ENCODE measurements at regions not wholly inside any gene's neighbourhood (a gene's known extent, or its start where the extent isn't known, plus 50 kb on each side); places are given as distances from the start of the nearest gene placed in this dataset.

DNA sequence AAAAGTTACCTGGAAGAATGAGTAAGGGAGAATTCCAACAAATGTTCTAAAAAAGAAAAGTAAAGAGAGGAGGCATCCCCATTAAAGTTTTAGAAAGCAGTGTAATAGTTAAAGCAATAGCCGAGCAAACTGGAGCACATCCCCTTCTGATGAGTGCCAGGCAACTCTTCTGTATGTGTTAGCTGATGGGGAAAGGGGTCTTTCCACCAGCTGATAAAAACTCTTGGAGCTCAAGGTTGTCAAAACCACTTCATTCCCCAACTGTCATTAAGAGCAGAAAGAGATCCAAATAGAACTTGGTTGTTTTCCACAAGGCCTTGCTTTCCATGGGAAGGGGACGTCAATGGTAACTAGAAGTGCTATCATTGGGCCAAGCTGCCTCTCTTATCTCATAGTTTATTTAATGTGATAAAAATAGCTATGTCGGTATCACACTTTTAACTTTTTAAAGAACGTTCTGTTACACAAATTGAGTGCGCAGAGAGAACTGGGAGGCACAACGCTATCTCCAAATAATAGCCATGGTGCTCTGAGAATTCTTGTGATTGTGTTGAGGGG is 116.9 kb downstream of the POLR2M start:
- no peak for DNase-seq (ENCODE audit: low spot score)
- Histone ChIP-seq H3K4me1 (no peaks in the 10 kb centered on the region), H3K9me3 (no peaks in the 10 kb centered on the region), H3K36me3 (no peaks in the 10 kb centered on the region), H3K27me3 (no peaks in the 10 kb centered on the region), H3K27ac (peak overlapping the region; percentile 17 to 52), H3K4me3 (no peak overlapping the region)
- TF ChIP-seq, protein P1, sequence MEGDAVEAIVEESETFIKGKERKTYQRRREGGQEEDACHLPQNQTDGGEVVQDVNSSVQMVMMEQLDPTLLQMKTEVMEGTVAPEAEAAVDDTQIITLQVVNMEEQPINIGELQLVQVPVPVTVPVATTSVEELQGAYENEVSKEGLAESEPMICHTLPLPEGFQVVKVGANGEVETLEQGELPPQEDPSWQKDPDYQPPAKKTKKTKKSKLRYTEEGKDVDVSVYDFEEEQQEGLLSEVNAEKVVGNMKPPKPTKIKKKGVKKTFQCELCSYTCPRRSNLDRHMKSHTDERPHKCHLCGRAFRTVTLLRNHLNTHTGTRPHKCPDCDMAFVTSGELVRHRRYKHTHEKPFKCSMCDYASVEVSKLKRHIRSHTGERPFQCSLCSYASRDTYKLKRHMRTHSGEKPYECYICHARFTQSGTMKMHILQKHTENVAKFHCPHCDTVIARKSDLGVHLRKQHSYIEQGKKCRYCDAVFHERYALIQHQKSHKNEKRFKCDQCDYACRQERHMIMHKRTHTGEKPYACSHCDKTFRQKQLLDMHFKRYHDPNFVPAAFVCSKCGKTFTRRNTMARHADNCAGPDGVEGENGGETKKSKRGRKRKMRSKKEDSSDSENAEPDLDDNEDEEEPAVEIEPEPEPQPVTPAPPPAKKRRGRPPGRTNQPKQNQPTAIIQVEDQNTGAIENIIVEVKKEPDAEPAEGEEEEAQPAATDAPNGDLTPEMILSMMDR (IDR thresholded peaks at IDR 0.05): no peak

DNA sequence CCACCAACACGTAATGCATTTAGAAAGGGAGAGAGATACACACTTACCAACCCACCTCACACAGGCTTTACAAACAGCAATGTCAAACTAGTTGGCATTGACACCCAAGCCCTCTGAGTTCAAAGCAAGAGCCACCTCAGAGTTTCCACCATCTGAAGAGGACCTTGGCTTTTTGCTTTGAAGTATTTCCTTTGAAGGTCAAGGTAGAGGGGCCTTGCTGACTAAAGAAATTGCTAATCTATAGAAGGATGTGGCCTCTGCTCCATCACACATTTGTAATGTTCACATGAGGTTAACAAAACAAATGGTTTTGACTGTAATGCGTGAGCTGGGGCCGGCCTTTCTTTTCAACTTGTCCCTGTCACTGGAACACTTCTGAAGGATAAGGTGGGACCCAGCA is 117.7 kb downstream of the POLR2M start:
- DNase-seq (ENCODE audit: low spot score): no peak
- peak overlapping the region; percentile 17 to 52 for H3K27ac ChIP-seq
- TF ChIP-seq, protein P1 (IDR thresholded peaks at IDR 0.05): no peak
- H3K4me3 ChIP-seq: no peak overlapping the region
- no peaks in the 10 kb centered on the region for H3K36me3 ChIP-seq
- H3K4me1 ChIP-seq: no peaks in the 10 kb centered on the region
- no peaks in the 10 kb centered on the region for H3K9me3 ChIP-seq
- H3K27me3 ChIP-seq: no peaks in the 10 kb centered on the region

DNA sequence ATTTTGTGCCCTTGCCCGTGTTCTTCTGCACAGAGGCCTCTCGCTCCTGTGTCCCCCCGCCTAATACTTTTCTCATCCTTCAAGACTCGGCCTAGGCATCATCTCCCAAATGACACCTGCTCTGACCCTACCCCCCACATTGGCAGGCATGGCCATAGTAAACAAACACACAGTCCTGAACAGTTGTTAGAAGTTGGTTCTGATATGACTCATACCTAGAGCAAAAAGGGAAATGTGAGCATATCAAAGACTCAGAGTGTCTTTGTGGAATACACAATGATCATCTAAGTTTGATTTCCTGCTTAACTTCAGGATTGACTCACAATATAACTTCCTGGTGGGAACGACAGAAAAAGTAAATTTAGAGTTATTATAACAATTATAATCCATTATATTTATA is 120.5 kb downstream of the POLR2M start:
- no peaks in the 10 kb centered on the region for H3K4me1 ChIP-seq
- H3K9me3 ChIP-seq: no peaks in the 10 kb centered on the region
- TF ChIP-seq, protein P1 (IDR thresholded peaks at IDR 0.05): no peak
- no peaks in the 10 kb centered on the region for H3K27me3 ChIP-seq
- H3K4me3 ChIP-seq: no peak overlapping the region
- no peak overlapping the region for H3K27ac ChIP-seq
- no peak for DNase-seq (ENCODE audit: low spot score)
- H3K36me3 ChIP-seq: no peaks in the 10 kb centered on the region

DNA sequence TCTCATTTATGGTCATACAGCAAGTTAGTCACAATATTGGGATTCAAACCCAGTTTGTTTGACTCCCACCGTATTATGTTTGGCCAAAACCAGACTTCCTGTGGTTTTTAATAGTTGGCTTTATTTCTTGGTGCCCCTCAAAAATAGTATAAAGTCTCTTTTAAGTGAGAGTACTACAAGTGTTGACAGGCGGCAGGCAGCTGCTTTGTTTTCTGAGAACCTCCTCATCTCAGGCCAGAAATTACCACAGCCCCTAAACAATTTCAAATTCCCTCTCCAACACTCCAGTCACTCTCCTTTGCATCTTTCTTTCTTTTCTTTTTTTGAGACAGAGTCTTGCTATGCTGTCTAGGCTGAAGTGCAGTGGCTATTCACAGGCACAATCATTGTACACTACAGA is 121.5 kb downstream of the POLR2M start:
- Histone ChIP-seq H3K36me3 (no peaks in the 10 kb centered on the region), H3K27ac (no peak overlapping the region), H3K27me3 (no peaks in the 10 kb centered on the region), H3K9me3 (no peaks in the 10 kb centered on the region), H3K4me1 (no peaks in the 10 kb centered on the region), H3K4me3 (no peak overlapping the region)
- DNase-seq (ENCODE audit: low spot score): no peak
- TF ChIP-seq, protein P1 (IDR thresholded peaks at IDR 0.05): no peak

DNA sequence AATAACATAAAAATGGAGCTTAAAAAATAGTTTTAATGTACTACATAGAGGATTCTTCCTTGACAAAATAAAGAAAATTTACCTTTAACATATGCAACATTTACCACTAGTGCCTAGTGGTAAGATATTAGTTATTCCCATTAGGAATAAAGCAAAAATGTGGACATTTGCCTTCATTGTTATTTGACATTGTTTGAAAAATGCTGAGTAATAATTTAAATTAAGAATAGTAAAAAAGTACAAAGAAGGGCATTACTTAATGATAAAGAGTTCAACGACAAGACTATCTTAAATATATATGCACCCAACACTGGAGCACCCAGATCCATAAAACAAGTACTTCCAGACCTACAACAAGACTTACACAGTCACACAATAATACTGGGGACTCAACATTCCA is 125.7 kb downstream of the POLR2M start:
- Histone ChIP-seq H3K36me3 (no peaks in the 10 kb centered on the region), H3K4me3 (no peak overlapping the region), H3K27me3 (no peaks in the 10 kb centered on the region), H3K9me3 (no peaks in the 10 kb centered on the region), H3K4me1 (no peaks in the 10 kb centered on the region), H3K27ac (no peak overlapping the region)
- DNase-seq (ENCODE audit: low spot score): no peak
- TF ChIP-seq, protein P1 (IDR thresholded peaks at IDR 0.05): no peak

DNA sequence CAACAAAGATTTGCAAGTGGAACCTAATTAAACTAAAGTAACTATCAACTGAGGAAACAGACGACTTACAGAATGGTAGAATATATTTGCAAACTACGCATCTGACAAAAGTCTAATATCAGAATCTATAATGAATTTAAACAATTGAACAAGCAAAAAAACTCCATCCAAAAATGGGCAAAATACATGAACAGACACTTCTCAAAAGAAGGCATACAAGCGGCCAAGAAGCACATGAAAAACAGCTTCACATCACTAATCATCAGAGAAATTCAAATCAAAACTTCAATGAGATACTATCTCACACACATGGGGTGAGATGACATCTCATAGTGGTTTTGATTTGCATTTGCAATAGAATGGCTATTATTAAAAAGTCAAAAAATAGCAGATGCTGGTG is 128.6 kb downstream of the POLR2M start:
- H3K4me3 ChIP-seq: no peak overlapping the region
- H3K4me1 ChIP-seq: no peaks in the 10 kb centered on the region
- H3K9me3 ChIP-seq: no peaks in the 10 kb centered on the region
- H3K36me3 ChIP-seq: no peaks in the 10 kb centered on the region
- no peak for DNase-seq (ENCODE audit: low spot score)
- no peak overlapping the region for H3K27ac ChIP-seq
- H3K27me3 ChIP-seq: no peaks in the 10 kb centered on the region
- TF ChIP-seq, protein P1 (IDR thresholded peaks at IDR 0.05): no peak
